Loucy (cell line): ENCODE measurements at regions not wholly inside any gene's neighbourhood (a gene's known extent, or its start where the extent isn't known, plus 50 kb on each side); places are given as distances from the start of the nearest gene placed in this dataset.

Experiments used
- CTCF ChIP-seq: fragments of 200-600 bp; sonication (generic); conservative IDR thresholded peaks from 2 replicates; pipeline ENCODE4 v1.5.1; 2014; ENCODE audit warnings: mild to moderate bottlenecking, antibody characterized with exemption, low read length
- EZH2phosphoT487 ChIP-seq: fragments of 200-600 bp; IDR thresholded peaks from 2 replicates; pipeline ENCODE4 v1.6.1; 2018; ENCODE audit warnings: antibody characterized with exemption, mild to moderate bottlenecking, moderate library complexity, borderline replicate concordance

GRCh38 chr14:101290611-101291010 is 270.7 kb upstream of the DIO3 start:
- TF ChIP-seq CTCF (no peak), EZH2phosphoT487 (no peak)
